ENCODE measurements at regions not wholly inside any gene's neighbourhood (a gene's known extent, or its start where the extent isn't known, plus 50 kb on each side); places are given as distances from the start of the nearest gene placed in this dataset.

DNA sequence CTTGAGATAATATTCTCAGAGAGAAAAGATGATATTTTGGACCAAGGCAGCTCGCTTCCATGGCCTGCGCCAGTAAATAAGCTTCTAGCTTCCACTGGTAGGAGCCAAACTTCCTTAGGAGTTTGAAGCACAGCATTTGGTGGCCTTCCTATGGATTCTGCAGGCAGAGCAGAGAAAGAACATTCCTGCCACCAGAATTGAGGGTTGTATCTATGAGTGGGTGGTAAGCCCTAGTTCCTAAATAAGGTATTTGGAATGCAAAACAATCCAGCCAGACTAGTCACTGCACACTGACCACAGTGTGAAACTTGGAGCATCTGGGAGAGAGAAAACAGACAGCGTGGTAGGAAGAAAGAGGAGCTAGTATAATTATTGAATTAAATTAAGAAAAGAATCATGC, 54.1 kb upstream of the BCAR3 start:
- TF ChIP-seq CTCF (IDR thresholded peaks at IDR 0.05; ENCODE audit: borderline replicate concordance, insufficient read depth, low read depth, low read length), result no peak
- no peak overlapping the region for H3K4me3 ChIP-seq (ENCODE audit: low read depth, low read length)

DNA sequence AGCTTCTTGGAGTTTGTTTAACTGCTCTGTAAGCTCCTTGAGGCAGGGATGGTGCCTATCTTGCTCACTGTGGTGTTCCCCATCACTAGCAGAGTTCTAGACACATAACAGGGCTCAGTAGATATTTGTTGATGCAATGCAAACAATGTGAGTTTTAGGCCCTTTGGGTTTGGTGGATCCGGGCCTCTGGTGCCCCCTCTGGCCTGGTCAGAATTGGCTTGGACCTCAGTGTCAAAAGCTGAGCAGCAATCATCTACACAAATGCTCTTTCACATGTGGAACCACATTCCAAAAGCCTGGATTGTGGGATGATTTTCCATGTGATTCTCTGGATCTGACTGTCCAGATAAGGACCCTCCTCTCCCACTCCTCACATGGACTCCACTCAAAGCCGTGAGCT, 53.4 kb upstream of the BCAR3 start:
- peak; percentile 48 for TF ChIP-seq CTCF (IDR thresholded peaks at IDR 0.05; ENCODE audit: borderline replicate concordance, insufficient read depth, low read depth, low read length)
- H3K4me3 ChIP-seq (ENCODE audit: low read depth, low read length), result no peak overlapping the region

- TF ChIP-seq CTCF (IDR thresholded peaks at IDR 0.05; ENCODE audit: borderline replicate concordance, insufficient read depth, low read depth, low read length), result no peak
- no peak overlapping the region for H3K4me3 ChIP-seq (ENCODE audit: low read depth, low read length)
Measured at GRCh38 chr1:93733340-93733739, 51.7 kb upstream of the BCAR3 start.

DNA sequence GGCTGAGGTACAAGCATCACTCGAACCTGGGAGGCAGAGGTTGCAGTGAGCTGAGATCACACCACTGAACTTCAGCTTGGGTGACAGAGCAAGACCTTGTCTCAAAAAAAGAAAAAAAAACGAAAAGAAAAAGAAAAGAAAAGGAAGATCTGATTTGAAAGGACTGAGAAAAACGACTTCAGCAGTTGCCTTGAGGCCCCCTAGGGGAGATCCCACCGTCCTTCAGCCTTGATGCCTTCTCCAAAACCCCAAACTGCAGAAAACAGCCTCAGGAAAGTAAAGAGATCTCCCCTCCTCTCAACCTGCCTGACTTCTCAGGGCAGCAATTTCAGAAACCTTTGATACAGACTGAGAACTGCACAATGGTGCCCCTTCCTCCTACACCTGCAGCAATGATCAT, 50.9 kb upstream of the BCAR3 start:
- no peak overlapping the region for H3K4me3 ChIP-seq (ENCODE audit: low read depth, low read length)
- peak; percentile 46 for TF ChIP-seq CTCF (IDR thresholded peaks at IDR 0.05; ENCODE audit: borderline replicate concordance, insufficient read depth, low read depth, low read length)

All from GM12875 (cell line).